Keratinocyte (primary cell): ENCODE measurements at regions not wholly inside any gene's neighbourhood (a gene's known extent, or its start where the extent isn't known, plus 50 kb on each side); places are given as distances from the start of the nearest gene placed in this dataset.

ENCODE experiments used
- DNase-seq: peaks from one replicate; pipeline ENCODE4 v3.0.0-alpha.2; 2011; ENCODE audit warnings: low read depth, missing footprints, low spot score
- FAIRE-seq: peaks from 2 replicates; lab custom pipeline; 2011; peaks lifted over from hg19 to GRCh38; lab: Jason Lieb, UNC
- H2AFZ ChIP-seq: 2 replicates; pipeline ENCODE4 v1.6.0; 2012; ENCODE audit warnings: low read length, control low read depth, inconsistent platforms; ENCODE audit not compliant: control insufficient read depth
- H3K27ac ChIP-seq: 2 replicates; pipeline ENCODE4 v1.5.1; 2011; ENCODE audit warnings: low read length; ENCODE audit not compliant: control insufficient read depth, insufficient read depth
- H3K27me3 ChIP-seq: 3 replicates; pipeline ENCODE4 v1.6.0; 2011; ENCODE audit warnings: low read length; ENCODE audit not compliant: control insufficient read depth, insufficient read depth; ENCODE audit errors: extremely low read depth
- H3K36me3 ChIP-seq, 2 experiments: 2 replicates in 1 of 2; 3 replicates in 1 of 2; pipeline ENCODE4 v1.5.1; 2011; ENCODE audit warnings: low read length in 2 of 2, mild to moderate bottlenecking in 1 of 2; ENCODE audit not compliant: control insufficient read depth in 2 of 2, insufficient read depth in 2 of 2; ENCODE audit errors: extremely low read depth in 1 of 2
- H3K4me1 ChIP-seq: 3 replicates; pipeline ENCODE4 v1.5.1; 2011; ENCODE audit warnings: low read length; ENCODE audit not compliant: control insufficient read depth, insufficient read depth; ENCODE audit errors: extremely low read depth
- H3K4me2 ChIP-seq: 3 replicates; pipeline ENCODE4 v1.6.0; 2011; ENCODE audit warnings: low read depth, low read length; ENCODE audit not compliant: control insufficient read depth, insufficient read depth; ENCODE audit errors: extremely low read depth
- H3K4me3 ChIP-seq, 3 experiments: fragments of 200-600 bp in 1 of 3; sonication (generic) in 1 of 3; 2 replicates in 2 of 3; 3 replicates in 1 of 3; pipeline ENCODE4 v1.5.1; 2011 to 2016; ENCODE audit warnings: low read length in 3 of 3, mild to moderate bottlenecking in 3 of 3, control low read depth in 2 of 3, inconsistent platforms in 1 of 3, low read depth in 1 of 3, mixed read lengths in 1 of 3, mixed run types in 1 of 3, moderate library complexity in 1 of 3; ENCODE audit not compliant: control insufficient read depth in 2 of 3, insufficient read depth in 2 of 3; ENCODE audit errors: extremely low read depth in 1 of 3
- H3K79me2 ChIP-seq: 2 replicates; pipeline ENCODE4 v1.6.0; 2012; ENCODE audit warnings: low read length; ENCODE audit not compliant: control insufficient read depth, insufficient read depth
- H3K9ac ChIP-seq: 3 replicates; pipeline ENCODE4 v1.6.0; 2011; ENCODE audit warnings: low read length; ENCODE audit not compliant: control insufficient read depth, insufficient read depth; ENCODE audit errors: extremely low read depth
- H3K9me1 ChIP-seq: 3 replicates; pipeline ENCODE4 v1.6.0; 2011; ENCODE audit warnings: low read length; ENCODE audit not compliant: control insufficient read depth, insufficient read depth; ENCODE audit errors: extremely low read depth
- H3K9me3 ChIP-seq: 2 replicates; pipeline ENCODE4 v1.5.1; 2012; ENCODE audit warnings: low read depth, low read length; ENCODE audit not compliant: control insufficient read depth
- H4K20me1 ChIP-seq: 3 replicates; pipeline ENCODE4 v1.6.0; 2011; ENCODE audit warnings: low read length; ENCODE audit not compliant: control insufficient read depth, insufficient read depth; ENCODE audit errors: extremely low read depth
- EZH2 ChIP-seq: IDR thresholded peaks from one replicate; pipeline ENCODE4 v1.6.1; 2012; ENCODE audit warnings: inconsistent platforms, mild to moderate bottlenecking, low read length, moderate library complexity
- dilution Hi-C: fragments of 300-500 bp; cut with MboI; formaldehyde crosslinking; loops from one replicate; pipeline ENCODE4 v1.7.0; 2020; ENCODE audit warnings: low sequenced_read_pairs; ENCODE audit not compliant: extremely low pct_ligation_motif_present
- TF ChIP-seq, protein P1 (sequence below), 3 experiments: IDR thresholded peaks in 1 of 3; conservative IDR thresholded peaks in 1 of 3; optimal IDR thresholded peaks in 1 of 3; 2 replicates in 2 of 3; 3 replicates in 1 of 3; pipeline versions ENCODE3 to v1.5.1; 2011; ENCODE audit warnings: low read length in 3 of 3, mild to moderate bottlenecking in 3 of 3, moderate library complexity in 2 of 3, control low read depth in 1 of 3, inconsistent platforms in 1 of 3; ENCODE audit not compliant: insufficient read depth in 2 of 3; ENCODE audit errors: extremely low read depth in 1 of 3

DNA sequence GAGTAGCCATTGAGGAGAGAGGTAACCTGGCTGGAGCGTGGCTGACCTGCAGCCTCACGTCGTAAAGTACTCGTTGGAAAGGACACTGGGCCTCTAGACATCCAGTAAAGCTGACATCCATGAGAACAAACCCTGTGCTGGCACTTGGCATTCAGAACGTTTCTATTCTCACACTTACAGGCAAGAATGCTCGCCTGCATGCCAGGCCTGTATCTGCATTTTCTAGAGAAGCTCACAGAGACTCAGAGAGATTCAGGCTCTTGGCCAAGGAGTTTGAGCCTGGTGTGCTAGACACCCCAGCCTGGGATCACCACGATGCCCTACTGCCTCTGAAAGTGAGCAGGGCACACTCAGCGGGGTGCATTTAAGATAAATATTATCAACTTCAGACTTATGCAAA is 379.8 kb upstream of the CDH4 start:
- H3K27me3 ChIP-seq, result peaks cover 27% of the 10 kb centered on the region
- no peaks in the 10 kb centered on the region for H3K79me2 ChIP-seq
- peaks cover 13% of the 10 kb centered on the region for H3K4me1 ChIP-seq
- FAIRE-seq (no peak), DNase-seq (no peak)
- TF ChIP-seq EZH2, result no peak
- TF ChIP-seq, protein P1, sequence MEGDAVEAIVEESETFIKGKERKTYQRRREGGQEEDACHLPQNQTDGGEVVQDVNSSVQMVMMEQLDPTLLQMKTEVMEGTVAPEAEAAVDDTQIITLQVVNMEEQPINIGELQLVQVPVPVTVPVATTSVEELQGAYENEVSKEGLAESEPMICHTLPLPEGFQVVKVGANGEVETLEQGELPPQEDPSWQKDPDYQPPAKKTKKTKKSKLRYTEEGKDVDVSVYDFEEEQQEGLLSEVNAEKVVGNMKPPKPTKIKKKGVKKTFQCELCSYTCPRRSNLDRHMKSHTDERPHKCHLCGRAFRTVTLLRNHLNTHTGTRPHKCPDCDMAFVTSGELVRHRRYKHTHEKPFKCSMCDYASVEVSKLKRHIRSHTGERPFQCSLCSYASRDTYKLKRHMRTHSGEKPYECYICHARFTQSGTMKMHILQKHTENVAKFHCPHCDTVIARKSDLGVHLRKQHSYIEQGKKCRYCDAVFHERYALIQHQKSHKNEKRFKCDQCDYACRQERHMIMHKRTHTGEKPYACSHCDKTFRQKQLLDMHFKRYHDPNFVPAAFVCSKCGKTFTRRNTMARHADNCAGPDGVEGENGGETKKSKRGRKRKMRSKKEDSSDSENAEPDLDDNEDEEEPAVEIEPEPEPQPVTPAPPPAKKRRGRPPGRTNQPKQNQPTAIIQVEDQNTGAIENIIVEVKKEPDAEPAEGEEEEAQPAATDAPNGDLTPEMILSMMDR (optimal IDR thresholded peaks at IDR 0.05 in 1 of 3, IDR thresholded peaks at IDR 0.05 in 1 of 3, conservative IDR thresholded peaks at IDR 0.05 in 1 of 3; ENCODE audit: extremely low read depth in 1 of 3, insufficient read depth in 2 of 3, low read length in 3 of 3), result no peak
- no peak overlapping the region for H3K9ac ChIP-seq
- H3K4me2 ChIP-seq, result no peak overlapping the region
- dilution Hi-C loops, result no loop called here
- H2AFZ ChIP-seq, result no peak overlapping the region
- H3K4me3 ChIP-seq, result no peak overlapping the region
- no peaks in the 10 kb centered on the region for H4K20me1 ChIP-seq
- H3K9me3 ChIP-seq, result no peaks in the 10 kb centered on the region
- no peak overlapping the region for H3K27ac ChIP-seq
- no peaks in the 10 kb centered on the region for H3K9me1 ChIP-seq
- H3K36me3 ChIP-seq, result no peaks in the 10 kb centered on the region

DNA sequence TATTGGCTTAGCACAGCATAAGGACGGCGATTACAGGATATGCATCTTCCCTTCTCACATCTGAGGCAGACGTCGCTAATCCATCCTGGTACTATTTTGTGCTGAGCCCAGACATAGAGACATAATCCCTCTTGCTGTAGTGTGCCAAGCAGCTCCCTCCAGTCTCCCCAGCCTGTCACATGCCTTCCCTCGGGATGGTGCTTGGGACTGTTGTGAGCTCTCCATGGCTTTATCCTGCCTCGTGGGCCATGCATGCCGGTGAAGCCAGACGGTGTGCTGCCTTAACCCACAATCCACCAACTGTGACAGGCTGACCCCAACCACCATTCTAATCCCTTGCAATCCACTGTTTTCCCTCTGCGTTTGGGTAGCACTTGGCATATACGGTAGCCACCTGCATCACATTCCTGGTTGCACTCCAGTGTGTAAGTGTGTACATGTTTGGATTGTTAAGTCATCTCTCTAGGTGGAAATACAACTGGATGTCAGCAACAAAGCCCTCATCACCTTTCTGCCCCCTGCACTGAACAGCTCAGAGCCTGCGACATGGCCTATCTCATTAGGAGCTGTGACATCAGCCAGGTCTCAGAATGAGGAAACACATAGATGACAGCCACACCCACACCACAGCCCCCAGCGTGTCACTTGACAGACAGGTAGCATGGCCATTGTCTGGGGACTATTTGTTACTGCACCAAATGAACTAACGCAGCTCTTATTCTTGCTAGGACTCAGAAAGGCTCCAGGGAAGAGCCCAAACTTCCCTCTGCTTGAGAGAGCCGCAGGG is 374.8 kb upstream of the CDH4 start:
- H3K4me2 ChIP-seq, result no peak overlapping the region
- no peak overlapping the region for H3K9ac ChIP-seq
- no peaks in the 10 kb centered on the region for H3K9me3 ChIP-seq
- H3K27me3 ChIP-seq, result peaks cover 18% of the 10 kb centered on the region
- no peaks in the 10 kb centered on the region for H4K20me1 ChIP-seq
- no peak overlapping the region for H3K4me3 ChIP-seq
- no peak overlapping the region for H2AFZ ChIP-seq
- H3K27ac ChIP-seq, result no peak overlapping the region
- H3K9me1 ChIP-seq, result no peaks in the 10 kb centered on the region
- H3K4me1 ChIP-seq, result peaks cover 2% of the 10 kb centered on the region
- DNase-seq (no peak), FAIRE-seq (no peak)
- dilution Hi-C loops, result no loop called here
- TF ChIP-seq EZH2, result no peak
- TF ChIP-seq, protein P1 (optimal IDR thresholded peaks at IDR 0.05 in 1 of 3, IDR thresholded peaks at IDR 0.05 in 1 of 3, conservative IDR thresholded peaks at IDR 0.05 in 1 of 3; ENCODE audit: extremely low read depth in 1 of 3, insufficient read depth in 2 of 3, low read length in 3 of 3), result no peak
- no peaks in the 10 kb centered on the region for H3K79me2 ChIP-seq
- no peaks in the 10 kb centered on the region for H3K36me3 ChIP-seq
